Upper lobe of left lung (tissue), 6 donors: ENCODE measurements at regions not wholly inside any gene's neighbourhood (a gene's known extent, or its start where the extent isn't known, plus 50 kb on each side); places are given as distances from the start of the nearest gene placed in this dataset.
A peak's percentile ranks its signal among the peaks of the same experiment; 100 is the strongest.
"Not testable (repeated sequence)": the region's sequence is repeated elsewhere in the genome, so short reads cannot be mapped to it uniquely, and the experiment has no call there.

Experiments used
- ATAC-seq, 2 donors: fragments of 200-7000 bp; cut with Tn5 transposase; one replicate each; pipeline ENCODE4 v1.9.1; 2022; ENCODE audit warnings: mild to moderate bottlenecking in 2 of 2, moderate library complexity in 2 of 2; ENCODE audit not compliant: low FRiP score in 2 of 2
- DNase-seq, 2 donors: peaks; one replicate each; pipeline ENCODE4 v3.0.0-alpha.2; 2019 to 2020
- H3K27ac ChIP-seq, 4 donors: fragments of 200-600 bp; sonication (generic); one replicate each; pipeline ENCODE4 v1.5.1; 2016 to 2019
- H3K27me3 ChIP-seq, 4 donors: fragments of 200-600 bp; sonication (generic); one replicate each; pipeline ENCODE4 v1.5.1; 2017 to 2019
- H3K36me3 ChIP-seq, 4 donors: fragments of 200-600 bp; sonication (generic); one replicate each; pipeline ENCODE4 v1.5.1; 2016 to 2019
- H3K4me1 ChIP-seq, 4 donors: fragments of 200-600 bp; sonication (generic); one replicate each; pipeline ENCODE4 v1.5.1; 2018 to 2019
- H3K4me3 ChIP-seq, 4 donors: fragments of 200-600 bp; sonication (generic); one replicate each; pipeline ENCODE4 v1.5.1; 2017 to 2019; ENCODE audit warnings: mild to moderate bottlenecking in 2 of 4, moderate library complexity in 1 of 4
- H3K9me3 ChIP-seq, 4 donors: fragments of 200-600 bp; sonication (generic); one replicate each; pipeline ENCODE4 v1.5.1; 2018 to 2019
- EP300 ChIP-seq, 4 donors: sonication (generic); formaldehyde crosslinking; IDR thresholded peaks; one replicate each; pipeline ENCODE4 v1.5.1; 2017; ENCODE audit warnings: antibody characterized with exemption in 4 of 4, control low read depth in 2 of 4
- POLR2A ChIP-seq, 4 donors: fragments of 450-650 bp; IDR thresholded peaks; one replicate each; pipeline ENCODE4 v1.5.1; 2016 to 2017; ENCODE audit warnings: antibody characterized with exemption in 4 of 4, mild to moderate bottlenecking in 2 of 4
- POLR2AphosphoS5 ChIP-seq, 2 donors: sonication (generic); formaldehyde crosslinking; IDR thresholded peaks; one replicate each; pipeline ENCODE4 v1.5.1; 2017; ENCODE audit warnings: antibody characterized with exemption in 2 of 2
- WGBS, 2 donors: methylation state at CpG; one replicate each; pipeline ENCODE4 v1.1.5; 2017 to 2018; 5-methylcytosine and 5-hydroxymethylcytosine counted together
- TF ChIP-seq, protein P1 (sequence below), 6 experiments: fragments of 450-650 bp in 4 of 6; fragments of 200-600 bp in 2 of 6; sonication (generic) in 2 of 6; IDR thresholded peaks; one replicate each; pipeline ENCODE4 v1.5.1; 2016 to 2019; ENCODE audit warnings: antibody characterized with exemption in 6 of 6
- donor health status: DM: no; HTN: no; CAD: no; lungs with moderate emphysema.
- donor health status: DM: no; HTN: yes; CAD: no; lungs with severe emphysema.

DNA sequence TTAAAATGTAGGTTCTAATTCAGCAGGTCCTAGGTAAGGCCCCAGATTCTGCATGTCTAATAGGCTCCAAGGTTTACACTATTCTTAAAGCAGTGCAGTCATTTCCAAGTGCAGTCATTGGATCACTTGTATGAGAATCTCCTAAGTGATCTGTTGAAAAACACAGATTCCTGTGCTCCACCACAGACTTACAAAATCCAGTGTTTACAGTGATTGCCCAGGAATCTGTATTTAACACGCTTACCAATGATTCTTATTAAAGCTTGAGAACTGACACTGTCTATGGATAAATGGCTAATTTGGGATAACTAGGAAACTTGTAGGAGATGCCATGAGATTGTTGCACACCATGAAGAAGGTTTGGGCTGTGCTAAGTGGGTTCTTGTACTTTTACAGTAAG lies 104.6 kb upstream of the PLEKHG1 start:
- no peak overlapping the region for H3K4me3 ChIP-seq
- ATAC-seq = no peak
- H3K9me3 ChIP-seq = no peaks in the 10 kb centered on the region
- no peak overlapping the region for H3K27ac ChIP-seq
- WGBS, 2 donors = 100% methylated on average over 1 of the region's 1 CpG
- no peak for DNase-seq
- TF ChIP-seq POLR2AphosphoS5 (IDR thresholded peaks at IDR 0.05) (no peak), EP300 (IDR thresholded peaks at IDR 0.05) (no peak), POLR2A (IDR thresholded peaks at IDR 0.05) (no peak)
- TF ChIP-seq, protein P1, sequence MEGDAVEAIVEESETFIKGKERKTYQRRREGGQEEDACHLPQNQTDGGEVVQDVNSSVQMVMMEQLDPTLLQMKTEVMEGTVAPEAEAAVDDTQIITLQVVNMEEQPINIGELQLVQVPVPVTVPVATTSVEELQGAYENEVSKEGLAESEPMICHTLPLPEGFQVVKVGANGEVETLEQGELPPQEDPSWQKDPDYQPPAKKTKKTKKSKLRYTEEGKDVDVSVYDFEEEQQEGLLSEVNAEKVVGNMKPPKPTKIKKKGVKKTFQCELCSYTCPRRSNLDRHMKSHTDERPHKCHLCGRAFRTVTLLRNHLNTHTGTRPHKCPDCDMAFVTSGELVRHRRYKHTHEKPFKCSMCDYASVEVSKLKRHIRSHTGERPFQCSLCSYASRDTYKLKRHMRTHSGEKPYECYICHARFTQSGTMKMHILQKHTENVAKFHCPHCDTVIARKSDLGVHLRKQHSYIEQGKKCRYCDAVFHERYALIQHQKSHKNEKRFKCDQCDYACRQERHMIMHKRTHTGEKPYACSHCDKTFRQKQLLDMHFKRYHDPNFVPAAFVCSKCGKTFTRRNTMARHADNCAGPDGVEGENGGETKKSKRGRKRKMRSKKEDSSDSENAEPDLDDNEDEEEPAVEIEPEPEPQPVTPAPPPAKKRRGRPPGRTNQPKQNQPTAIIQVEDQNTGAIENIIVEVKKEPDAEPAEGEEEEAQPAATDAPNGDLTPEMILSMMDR (IDR thresholded peaks at IDR 0.05) = no peak
- no peaks in the 10 kb centered on the region for H3K36me3 ChIP-seq
- H3K27me3 ChIP-seq = no peaks in the 10 kb centered on the region
- no peaks in the 10 kb centered on the region for H3K4me1 ChIP-seq

GRCh38 chr6:150496629-150497028 lies 103.1 kb upstream of the PLEKHG1 start:
- 92 to 97% methylated on average over 2 of the region's 2 CpGs for WGBS, 2 donors
- no peak overlapping the region for H3K4me3 ChIP-seq
- no peak for ATAC-seq

GRCh38 chr6:150499882-150500312 lies 99.8 kb upstream of the PLEKHG1 start:
- no peak overlapping the region for H3K27ac ChIP-seq
- no peak for DNase-seq
- no peak overlapping the region for H3K4me3 ChIP-seq
- no peak for TF ChIP-seq EP300 (IDR thresholded peaks at IDR 0.05)
- TF ChIP-seq, protein P1 (IDR thresholded peaks at IDR 0.05) = no peak
- TF ChIP-seq POLR2A (IDR thresholded peaks at IDR 0.05) = no peak
- TF ChIP-seq POLR2AphosphoS5 (IDR thresholded peaks at IDR 0.05) = no peak
- peak in 1 of 2 donors; percentile 91 for ATAC-seq
- no peaks in the 10 kb centered on the region for H3K36me3 ChIP-seq
- 51 to 65% methylated on average over 3 of the region's 3 CpGs for WGBS, 2 donors
- no peaks in the 10 kb centered on the region for H3K9me3 ChIP-seq
- no peaks in the 10 kb centered on the region for H3K27me3 ChIP-seq
- H3K4me1 ChIP-seq = no peaks in the 10 kb centered on the region

More at GRCh38 chr6:150496629-150497028, 103.1 kb upstream of the PLEKHG1 start:
- no peak for DNase-seq
- TF ChIP-seq POLR2AphosphoS5 (IDR thresholded peaks at IDR 0.05) (no peak), POLR2A (IDR thresholded peaks at IDR 0.05) (no peak), EP300 (IDR thresholded peaks at IDR 0.05) (no peak)
- TF ChIP-seq, protein P1 (IDR thresholded peaks at IDR 0.05) = no peak
- H3K9me3 ChIP-seq = no peaks in the 10 kb centered on the region
- no peaks in the 10 kb centered on the region for H3K36me3 ChIP-seq
- no peak overlapping the region for H3K27ac ChIP-seq
- no peaks in the 10 kb centered on the region for H3K27me3 ChIP-seq
- H3K4me1 ChIP-seq = no peaks in the 10 kb centered on the region

DNA sequence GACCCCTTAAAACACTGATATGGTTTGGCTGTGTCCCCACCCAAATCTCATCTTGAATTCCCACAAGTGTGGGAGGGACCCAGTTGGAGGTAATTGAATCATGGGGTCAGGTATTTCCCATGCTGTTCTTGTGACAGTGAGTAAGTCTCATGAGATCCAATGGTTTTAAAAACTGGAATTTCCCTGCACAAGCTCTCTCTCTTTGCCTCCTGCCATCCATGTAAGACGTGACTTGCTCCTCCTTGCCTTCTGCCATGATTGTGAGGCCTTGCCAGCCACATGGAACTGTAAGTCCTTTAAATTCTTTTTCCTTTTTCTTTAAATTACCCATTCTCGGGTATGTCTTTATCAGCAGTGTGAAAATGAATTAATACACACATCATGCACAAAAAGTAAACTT lies 99.1 kb upstream of the PLEKHG1 start:
- H3K4me3 ChIP-seq, DNase-seq, ATAC-seq, H3K9me3 ChIP-seq, H3K4me1 ChIP-seq, H3K27me3 ChIP-seq, H3K36me3 ChIP-seq, H3K27ac ChIP-seq: not testable (repeated sequence)
- WGBS, 2 donors = 84 to 100% methylated on average over 2 of the region's 2 CpGs

- Histone ChIP-seq H3K27ac (no peak overlapping the region), H3K4me1 (no peaks in the 10 kb centered on the region), H3K4me3 (no peak overlapping the region), H3K36me3 (no peaks in the 10 kb centered on the region), H3K27me3 (no peaks in the 10 kb centered on the region), H3K9me3 (no peaks in the 10 kb centered on the region)
- 89 to 100% methylated on average over 1 of the region's 1 CpG for WGBS, 2 donors
- no peak for DNase-seq
- TF ChIP-seq POLR2AphosphoS5 (IDR thresholded peaks at IDR 0.05) (no peak), POLR2A (IDR thresholded peaks at IDR 0.05) (no peak), EP300 (IDR thresholded peaks at IDR 0.05) (no peak)
- TF ChIP-seq, protein P1 (IDR thresholded peaks at IDR 0.05) = no peak
- ATAC-seq = no peak
Observed at GRCh38 chr6:150503041-150503440, 96.6 kb upstream of the PLEKHG1 start.
